C1 segment of cervical spinal cord (tissue), 14 donors: ENCODE measurements at regions not wholly inside any gene's neighbourhood (a gene's known extent, or its start where the extent isn't known, plus 50 kb on each side); places are given as distances from the start of the nearest gene placed in this dataset.

Experiments
- DNase-seq, 14 donors: peaks; one replicate each; lab custom pipeline; 2025; lab: John Stamatoyannopoulos, UW

DNA sequence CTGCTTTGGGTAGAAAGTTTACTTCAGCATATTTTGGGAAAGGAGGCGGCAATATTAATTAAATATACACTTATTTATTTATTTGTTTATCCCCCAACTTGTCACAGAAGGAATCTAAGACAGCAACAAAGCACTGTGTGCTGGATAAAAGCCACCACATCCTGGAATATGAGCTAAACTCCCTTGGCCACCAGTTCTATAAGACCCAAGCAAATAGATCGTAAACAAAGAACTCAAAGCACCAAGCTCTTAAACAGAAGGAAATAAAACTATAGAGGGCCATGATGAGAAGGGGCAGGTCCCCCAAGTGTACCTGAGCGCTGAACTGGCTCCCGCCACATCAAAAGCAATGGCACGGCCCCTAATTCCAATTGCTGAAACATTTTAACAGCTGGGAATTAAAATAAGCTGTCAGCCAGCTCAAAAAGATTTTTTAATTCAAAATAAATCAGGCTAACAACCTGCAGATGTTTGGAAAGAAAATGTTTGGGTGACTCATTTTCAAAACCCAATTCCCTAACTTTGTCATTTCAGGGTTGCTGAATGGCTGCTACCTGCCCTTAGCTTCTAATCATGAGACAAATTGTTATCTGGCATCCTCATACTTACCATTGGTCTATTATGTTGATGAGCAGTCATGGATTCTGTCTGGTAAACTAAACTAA, 127.1 kb downstream of the SLC30A10 start:
- DNase-seq, result no peak

- no peak for DNase-seq
Measured at GRCh38 chr1:219798283-219799030, 129.9 kb downstream of the SLC30A10 start.

DNA sequence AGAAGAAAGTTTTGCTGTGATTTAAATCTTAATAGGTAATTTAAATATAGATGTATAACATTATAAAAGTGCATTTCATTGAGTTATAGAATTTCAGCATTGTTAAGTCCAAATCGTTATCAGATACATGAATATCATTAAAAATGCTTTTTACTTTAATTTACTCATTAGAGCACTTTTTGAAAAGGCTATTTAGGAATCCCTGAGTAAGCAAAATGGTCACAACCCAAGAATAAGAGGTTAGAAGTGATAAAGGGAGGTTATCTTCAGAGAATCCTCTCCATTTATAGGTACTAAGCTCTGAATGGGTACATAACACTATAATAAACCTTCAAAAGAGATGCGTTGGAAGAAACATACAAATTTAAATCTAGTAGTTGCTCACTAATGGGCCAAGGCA, 130.7 kb downstream of the SLC30A10 start:
- no peak for DNase-seq

- no peak for DNase-seq
Measured at GRCh38 chr1:219797009-219797408, 131.3 kb downstream of the SLC30A10 start.

GRCh38 chr1:219795363-219795917, 132.9 kb downstream of the SLC30A10 start:
- DNase-seq, result no peak

DNA sequence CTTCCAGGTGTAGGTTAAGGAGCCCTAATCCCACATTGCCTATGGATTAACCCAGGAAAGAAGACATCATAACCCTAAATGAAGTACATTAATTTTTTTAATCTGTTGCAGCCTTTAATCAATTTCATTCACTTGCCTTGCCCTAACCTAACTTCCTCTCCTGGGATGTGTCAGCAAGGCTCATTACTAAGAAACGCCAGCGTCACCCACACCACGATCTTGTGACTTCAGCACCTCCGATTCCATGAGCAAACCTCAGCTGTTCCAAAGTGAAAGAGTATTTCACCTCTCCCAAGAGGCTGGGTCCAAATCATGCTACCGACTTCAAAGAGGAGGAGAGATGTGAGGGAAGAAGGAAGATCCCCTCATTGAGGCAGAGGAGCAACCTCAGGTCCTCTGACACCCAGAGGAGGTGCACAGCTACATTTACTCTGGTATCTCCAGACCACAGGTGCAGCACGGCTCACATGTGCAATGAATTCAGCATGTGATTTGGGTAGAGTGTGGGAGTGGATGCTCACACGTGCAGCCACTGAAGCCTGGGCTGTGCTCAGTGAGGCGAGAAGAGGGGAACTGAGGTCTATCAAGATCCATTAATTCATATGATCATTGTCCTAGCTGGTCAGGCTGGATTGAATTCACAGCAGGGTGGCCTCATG, 134.1 kb downstream of the SLC30A10 start:
- no peak for DNase-seq

GRCh38 chr1:219792337-219793021, 135.9 kb downstream of the SLC30A10 start:
- DNase-seq, result no peak

DNA sequence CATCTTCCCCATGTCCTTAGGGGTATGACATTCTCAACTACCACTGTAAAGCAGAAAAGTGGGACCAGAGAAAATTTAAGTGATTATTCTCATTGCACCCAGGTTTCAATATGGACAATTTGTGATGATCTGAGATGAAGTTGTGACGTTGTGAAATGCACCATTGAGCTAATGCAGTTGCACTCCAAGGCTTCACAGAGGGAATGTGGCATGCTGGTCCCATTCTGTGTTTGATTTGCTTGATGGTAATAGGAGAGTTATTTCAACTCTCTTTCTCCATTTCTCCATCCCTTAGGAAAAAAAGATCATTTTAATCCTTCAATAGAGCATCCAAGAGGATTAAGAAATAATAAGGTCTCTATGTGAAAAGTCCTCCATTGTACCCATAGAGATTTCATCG, 136.6 kb downstream of the SLC30A10 start:
- no peak for DNase-seq

DNA sequence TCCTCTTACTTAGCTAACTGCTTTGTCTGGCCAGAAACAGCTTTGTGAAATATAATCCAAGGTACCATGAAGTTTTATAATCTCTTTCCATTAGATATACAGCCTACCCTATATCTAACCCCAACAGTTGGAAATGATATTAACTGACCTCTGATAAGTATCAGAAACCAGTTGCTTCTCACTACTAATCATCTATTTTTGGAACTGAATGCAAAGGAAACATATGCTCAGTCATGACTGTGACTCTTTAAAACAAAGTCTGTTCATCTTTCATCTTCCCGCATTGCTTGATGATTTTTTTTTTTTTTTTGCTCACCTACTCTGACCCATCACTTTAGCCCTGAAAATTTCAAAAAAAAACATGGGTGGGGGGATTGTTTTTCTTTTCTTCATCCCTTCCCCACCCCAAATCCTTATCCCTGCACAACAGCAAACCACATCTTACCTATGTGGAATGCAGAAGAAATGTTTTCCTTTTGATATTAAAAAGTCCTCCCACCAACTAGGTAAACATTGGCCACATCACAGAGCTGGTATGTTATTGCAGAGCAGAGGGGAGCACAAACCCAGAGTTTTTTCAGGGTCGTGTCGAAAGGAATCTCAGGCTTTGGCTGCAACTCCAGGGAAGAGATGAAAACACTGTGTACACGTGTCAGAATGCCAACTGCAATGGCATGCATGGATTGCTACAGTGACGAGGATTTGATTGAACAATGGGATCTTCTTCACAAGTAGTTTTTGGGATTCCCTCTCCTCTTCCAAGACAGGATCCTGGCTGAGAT, 137.3 kb downstream of the SLC30A10 start:
- no peak for DNase-seq

DNA sequence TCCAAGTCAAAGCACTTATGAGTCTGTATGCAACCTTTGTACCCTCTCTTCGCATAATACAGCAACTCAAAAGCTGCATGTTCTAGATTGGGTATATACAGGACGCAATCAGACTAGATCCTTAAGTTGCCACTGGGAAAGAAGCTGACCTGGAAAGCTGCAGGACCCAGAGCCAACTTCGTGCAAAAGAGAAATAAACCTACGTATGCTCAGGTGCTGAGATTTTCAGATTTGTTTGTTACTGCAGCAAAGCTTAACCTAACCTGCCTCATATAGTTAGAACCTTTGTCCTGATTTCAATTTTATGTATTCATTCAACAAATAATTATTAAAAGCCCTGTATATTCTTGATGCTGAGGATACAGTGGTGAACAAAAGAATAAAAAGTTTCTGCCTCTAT, 139.7 kb downstream of the SLC30A10 start:
- DNase-seq, result no peak

DNA sequence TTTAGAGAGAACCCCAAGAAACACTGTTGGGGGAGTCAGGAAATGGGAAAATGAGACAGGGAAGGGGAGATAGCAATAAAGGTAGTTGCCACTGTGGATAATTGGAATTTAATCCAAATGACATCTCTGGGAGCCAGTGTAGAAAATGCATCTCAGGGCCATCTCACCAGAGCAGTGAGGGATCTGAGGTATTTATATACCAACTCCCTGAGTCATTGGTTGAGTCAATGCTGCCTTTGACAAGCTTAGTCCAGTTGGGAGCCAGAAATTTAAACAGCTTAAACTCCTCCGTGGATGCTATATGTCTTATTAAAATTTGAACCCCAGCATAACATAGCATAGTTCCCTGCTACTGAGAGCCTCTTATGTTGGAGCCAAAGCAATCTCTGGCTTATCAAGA, 140.3 kb downstream of the SLC30A10 start:
- no peak for DNase-seq

DNA sequence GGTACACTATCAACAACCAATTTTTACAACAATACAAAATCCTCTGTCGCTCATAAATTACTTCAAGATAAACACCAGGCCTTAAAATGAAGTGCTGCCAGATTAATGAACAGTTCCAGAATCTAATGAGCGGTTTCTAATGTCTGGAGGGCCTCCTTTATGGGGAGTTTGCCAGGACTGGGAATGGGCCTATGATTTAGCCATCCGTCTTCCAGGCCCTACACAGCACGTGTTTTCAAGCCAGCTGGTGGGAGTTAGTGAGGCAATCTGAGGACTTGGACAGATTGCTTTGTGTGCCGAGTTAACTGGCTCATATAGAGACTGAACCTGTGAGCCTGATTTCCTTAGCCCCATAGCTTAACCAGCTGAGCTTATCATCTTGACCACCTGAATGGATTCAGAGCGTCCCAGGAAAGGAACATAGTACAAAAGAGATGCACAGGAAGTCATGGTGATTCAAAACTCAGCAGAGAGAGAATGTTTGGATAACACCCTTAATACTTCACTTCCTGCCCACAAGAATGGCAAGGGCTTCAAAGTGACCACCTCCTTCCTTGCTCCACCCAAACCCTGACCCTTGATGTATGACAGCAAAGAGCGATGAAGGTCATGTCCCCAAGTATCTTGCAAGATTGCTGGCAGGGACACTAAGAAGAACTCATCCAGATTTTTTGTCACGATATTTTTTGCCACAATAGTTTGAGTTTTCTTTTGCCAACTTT, 143.5 kb downstream of the SLC30A10 start:
- no peak for DNase-seq

DNA sequence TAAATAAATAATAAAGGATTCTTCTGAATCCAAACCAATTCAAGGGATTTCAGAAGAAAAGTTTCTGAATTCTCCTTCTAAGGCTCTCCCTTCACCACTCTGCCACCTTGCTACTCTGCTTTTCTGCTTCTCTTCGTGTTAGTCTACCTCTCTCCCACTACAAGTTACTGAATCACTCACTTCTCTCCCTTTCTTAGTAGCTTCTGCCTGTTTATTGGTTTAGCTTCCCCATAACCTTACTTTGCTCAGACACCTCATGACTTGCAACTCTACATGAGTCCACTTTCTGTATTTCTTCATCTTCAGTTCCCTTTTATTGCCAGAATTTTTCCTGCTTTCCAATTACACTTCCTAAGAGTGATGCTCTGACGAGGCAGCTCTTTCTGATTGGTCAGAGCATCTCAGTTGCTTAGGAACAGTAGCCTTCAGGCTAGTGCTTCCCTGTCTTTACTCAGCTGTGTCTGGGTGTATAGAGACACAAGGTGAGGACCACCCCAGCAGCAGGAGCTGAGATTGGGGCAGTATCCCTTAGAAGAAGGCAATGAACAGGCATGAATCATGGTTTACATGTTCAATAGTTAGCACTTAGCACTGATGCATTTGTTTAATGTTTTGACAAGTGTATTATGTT, 144.6 kb downstream of the SLC30A10 start:
- DNase-seq, result no peak

- no peak for DNase-seq
Measured at GRCh38 chr1:219782929-219783328, 145.4 kb downstream of the SLC30A10 start.

- no peak for DNase-seq
Measured at GRCh38 chr1:219782311-219782710, 146.0 kb downstream of the SLC30A10 start.

DNA sequence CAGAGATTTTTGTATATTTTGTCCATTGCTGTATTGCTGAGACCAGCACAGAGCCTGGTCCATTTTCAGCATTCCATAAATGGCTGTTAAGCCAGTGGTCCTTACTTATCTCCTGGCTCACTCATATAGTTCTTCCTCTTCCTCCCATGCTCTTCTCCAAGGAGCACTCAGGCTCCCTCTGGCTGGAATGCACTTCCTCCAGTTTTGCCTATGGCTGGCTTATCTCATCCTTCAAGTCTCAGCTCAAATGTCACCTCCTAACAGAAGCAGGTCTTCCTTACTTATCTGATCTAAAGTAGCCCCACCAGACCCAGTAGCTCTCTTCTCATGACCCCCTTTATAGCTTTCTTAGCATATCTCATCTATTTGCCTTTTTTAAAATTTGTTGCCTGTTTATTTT, 146.9 kb downstream of the SLC30A10 start:
- DNase-seq, result no peak

DNA sequence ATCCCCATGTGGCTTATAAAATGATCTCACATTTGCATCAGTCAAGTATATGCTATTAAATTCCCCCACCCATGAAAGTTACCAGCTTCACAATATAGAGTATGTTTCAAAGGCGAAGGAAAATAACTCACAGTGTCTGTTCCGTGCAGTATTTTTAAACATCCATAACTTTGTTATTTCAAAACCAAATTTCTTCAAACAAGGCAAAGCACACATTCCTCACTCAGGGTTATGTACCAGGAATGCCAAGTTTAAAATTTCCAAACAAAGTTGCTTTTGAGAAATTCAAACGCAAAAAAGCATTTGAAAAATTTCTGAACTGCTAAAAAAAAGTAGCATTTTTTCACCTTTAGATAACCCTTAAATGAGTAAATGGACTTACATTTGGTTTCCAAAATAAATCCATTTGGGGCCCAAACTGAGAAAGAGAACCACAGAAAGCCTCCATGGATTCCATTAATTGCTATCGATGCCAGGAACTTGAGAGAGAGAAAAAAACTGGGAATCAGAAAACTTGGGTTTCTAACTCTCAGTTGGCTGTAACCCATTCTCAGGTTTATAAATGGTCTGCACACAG, 149.5 kb downstream of the SLC30A10 start:
- no peak for DNase-seq

DNA sequence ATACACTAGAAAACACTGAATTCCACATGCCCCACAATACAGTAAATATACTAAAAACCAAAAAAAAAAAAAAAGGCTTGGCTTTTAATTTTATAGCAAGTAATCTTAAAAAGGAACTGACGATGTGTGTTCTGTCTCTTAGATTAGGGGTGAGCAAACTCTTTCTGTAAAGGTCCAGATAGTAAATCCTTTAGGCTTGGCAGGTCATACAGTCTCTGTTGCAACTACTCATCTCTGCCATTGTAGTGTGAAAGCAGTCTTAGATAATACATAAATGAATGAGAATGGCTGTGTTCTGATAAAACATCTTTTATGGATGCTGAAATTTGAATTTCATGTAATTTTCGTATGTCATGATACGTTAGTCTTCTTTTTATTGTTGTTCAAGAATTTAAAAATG, 150.2 kb downstream of the SLC30A10 start:
- DNase-seq, result no peak

DNA sequence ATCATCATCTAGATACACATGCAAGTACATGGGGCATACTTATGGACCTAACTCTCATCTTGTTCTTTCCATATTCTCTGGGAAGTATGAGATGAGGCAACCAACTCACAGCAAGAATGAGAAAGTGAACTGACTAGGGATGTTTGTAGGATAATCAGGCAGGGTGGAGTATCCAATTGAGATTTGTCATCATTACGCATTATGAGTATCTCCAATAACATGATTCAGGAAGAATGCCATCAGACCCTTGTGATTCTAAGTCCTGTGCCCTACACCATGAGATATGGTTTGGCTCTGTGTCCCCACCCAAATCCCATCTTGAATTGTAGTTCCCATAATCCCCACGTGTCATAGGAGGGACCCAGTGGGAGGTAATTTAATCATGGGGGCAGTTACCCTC, 154.0 kb downstream of the SLC30A10 start:
- no peak for DNase-seq

DNA sequence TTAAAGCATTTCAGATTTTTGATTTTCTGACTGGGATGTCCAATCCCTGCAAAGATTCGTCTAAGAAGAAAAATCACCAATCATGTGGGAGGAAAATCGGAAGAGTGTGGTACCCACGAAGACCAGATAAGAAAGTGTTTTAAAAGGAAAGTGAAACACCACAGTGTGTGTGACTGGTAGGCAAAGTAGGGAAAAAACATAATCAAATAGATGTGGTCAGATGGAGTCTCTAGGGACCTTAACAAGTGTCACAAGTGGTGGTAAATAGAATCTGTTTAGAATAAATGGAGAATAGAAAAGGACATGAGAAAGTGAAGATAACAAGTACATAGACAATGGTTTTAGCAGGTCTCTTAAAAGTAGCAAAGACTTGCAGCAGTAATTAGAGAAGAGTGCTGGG, 154.6 kb downstream of the SLC30A10 start:
- DNase-seq, result no peak
